ENCODE measurements at regions not wholly inside any gene's neighbourhood (a gene's known extent, or its start where the extent isn't known, plus 50 kb on each side); places are given as distances from the start of the nearest gene placed in this dataset.

DNA sequence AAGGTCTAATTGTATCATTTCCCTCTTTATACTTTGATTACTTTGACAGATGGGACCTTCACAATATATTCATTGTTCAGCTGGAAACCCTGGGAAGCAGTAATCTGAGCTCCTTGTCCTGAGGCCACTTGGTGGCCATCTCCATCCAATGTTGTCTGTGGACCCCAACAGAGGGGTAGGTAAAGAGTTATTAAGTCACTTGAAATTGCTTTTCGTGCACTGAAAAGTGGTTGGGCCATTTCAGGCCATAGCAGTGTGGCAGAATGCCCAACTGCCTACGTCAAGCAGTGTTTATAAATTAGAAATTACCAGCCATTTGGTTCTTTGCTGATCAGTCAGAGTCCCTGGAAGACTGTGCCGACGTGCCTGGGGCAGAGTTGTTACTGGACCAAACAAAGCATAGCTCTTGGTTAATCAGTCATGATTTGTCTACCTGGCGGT is 308.3 kb upstream of the USP25 start:
- no peak for TF ChIP-seq ZFX (IDR thresholded peaks at IDR 0.05; ENCODE audit: borderline replicate concordance)
- no peak overlapping the region for H3K27ac ChIP-seq

- TF ChIP-seq, protein P1, sequence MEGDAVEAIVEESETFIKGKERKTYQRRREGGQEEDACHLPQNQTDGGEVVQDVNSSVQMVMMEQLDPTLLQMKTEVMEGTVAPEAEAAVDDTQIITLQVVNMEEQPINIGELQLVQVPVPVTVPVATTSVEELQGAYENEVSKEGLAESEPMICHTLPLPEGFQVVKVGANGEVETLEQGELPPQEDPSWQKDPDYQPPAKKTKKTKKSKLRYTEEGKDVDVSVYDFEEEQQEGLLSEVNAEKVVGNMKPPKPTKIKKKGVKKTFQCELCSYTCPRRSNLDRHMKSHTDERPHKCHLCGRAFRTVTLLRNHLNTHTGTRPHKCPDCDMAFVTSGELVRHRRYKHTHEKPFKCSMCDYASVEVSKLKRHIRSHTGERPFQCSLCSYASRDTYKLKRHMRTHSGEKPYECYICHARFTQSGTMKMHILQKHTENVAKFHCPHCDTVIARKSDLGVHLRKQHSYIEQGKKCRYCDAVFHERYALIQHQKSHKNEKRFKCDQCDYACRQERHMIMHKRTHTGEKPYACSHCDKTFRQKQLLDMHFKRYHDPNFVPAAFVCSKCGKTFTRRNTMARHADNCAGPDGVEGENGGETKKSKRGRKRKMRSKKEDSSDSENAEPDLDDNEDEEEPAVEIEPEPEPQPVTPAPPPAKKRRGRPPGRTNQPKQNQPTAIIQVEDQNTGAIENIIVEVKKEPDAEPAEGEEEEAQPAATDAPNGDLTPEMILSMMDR (IDR thresholded peaks at IDR 0.05) = no peak
- TF ChIP-seq ZFX (IDR thresholded peaks at IDR 0.05; ENCODE audit: borderline replicate concordance) = no peak
- H3K27ac ChIP-seq = no peak overlapping the region
Observed at GRCh38 chr21:15421947-15422346, 307.8 kb upstream of the USP25 start.

DNA sequence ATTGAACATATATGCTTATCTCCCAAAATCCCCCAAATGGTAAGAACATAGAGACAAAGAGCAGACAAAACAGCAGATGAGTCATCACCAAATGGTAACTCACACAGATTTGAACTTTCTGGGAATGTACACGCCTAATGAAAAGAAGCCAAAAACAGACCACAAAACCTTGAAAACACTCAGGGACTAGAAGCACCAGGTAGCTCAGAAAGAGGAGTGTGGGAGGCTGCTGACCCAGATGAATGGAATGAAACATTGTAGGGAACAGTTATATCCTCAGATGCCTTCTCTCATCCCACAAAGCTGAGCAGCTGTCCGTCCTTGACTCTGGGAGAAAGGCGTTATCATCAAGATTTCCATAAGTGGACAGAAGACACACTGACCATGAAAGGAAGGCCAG is 307.0 kb upstream of the USP25 start:
- H3K27ac ChIP-seq = no peak overlapping the region
- no peak for TF ChIP-seq ZFX (IDR thresholded peaks at IDR 0.05; ENCODE audit: borderline replicate concordance)

DNA sequence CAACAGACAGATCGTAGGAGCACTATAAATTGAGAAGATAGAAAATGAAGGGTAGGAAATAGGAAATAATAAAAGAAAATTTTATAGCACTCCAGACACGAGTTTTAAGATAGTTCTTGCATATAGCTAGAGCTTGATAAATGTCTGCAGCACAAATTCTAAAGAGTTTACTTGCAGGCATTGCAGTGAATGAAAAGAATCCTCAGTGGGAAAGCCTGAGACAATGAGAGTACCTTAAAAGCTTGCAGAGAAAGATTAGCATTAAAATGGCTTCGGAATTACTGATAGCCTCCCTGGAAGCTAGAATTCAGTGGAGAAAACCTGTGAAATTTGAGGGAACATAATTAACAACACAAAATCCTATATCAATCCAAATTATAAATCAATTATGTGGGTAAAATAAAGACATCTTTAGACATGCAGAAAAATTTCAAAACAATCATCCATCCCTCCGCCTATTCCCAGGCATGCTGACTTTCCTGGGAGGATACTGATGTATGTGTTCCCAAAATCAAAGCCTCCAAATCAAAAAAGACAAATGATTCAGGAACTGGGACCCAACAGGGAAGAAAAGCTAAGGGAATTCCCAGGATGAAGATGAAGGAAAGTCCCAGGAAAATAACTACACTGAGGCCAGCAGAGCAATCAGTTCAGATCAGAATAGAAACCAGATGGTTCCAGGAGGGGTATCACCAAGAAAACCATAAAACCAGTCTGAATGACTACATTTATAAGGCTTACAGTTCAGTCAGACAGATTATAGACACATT is 305.9 kb upstream of the USP25 start:
- no peak overlapping the region for H3K27ac ChIP-seq
- no peak for TF ChIP-seq ZFX (IDR thresholded peaks at IDR 0.05; ENCODE audit: borderline replicate concordance)
- TF ChIP-seq, protein P1 (IDR thresholded peaks at IDR 0.05) = no peak

DNA sequence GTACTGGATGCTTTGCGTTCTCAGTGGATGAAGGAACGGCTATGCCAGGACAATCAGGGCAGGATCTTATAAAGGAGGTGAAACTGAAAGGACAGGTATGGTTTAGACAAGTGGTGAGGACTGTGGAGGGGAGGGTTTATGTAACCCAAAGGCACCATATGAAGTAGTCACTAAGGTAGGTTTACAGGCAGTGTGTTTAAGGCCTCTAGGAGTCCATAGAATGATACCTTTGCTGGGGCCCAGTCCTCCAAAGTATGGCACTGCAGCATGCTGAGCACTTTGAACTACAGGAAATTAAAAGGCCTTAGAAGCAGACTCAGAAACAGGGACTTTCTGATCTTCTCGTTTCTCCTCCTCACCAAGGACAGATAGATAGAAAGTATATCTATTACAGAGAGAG is 304.7 kb upstream of the USP25 start:
- TF ChIP-seq, protein P1 (IDR thresholded peaks at IDR 0.05) = no peak
- TF ChIP-seq ZFX (IDR thresholded peaks at IDR 0.05; ENCODE audit: borderline replicate concordance) = no peak

GRCh38 chr21:15430023-15430422 is 299.8 kb upstream of the USP25 start:
- no peak overlapping the region for H3K27ac ChIP-seq
- no peak for TF ChIP-seq ZFX (IDR thresholded peaks at IDR 0.05; ENCODE audit: borderline replicate concordance)
- TF ChIP-seq, protein P1 (IDR thresholded peaks at IDR 0.05) = no peak

More for the DNA sequence above, 304.7 kb upstream of the USP25 start:
- H3K27ac ChIP-seq = no peak overlapping the region

- TF ChIP-seq ZFX (IDR thresholded peaks at IDR 0.05; ENCODE audit: borderline replicate concordance) = no peak
- TF ChIP-seq, protein P1 (IDR thresholded peaks at IDR 0.05) = no peak
- no peak overlapping the region for H3K27ac ChIP-seq
Observed at GRCh38 chr21:15430577-15430976, 299.2 kb upstream of the USP25 start.

DNA sequence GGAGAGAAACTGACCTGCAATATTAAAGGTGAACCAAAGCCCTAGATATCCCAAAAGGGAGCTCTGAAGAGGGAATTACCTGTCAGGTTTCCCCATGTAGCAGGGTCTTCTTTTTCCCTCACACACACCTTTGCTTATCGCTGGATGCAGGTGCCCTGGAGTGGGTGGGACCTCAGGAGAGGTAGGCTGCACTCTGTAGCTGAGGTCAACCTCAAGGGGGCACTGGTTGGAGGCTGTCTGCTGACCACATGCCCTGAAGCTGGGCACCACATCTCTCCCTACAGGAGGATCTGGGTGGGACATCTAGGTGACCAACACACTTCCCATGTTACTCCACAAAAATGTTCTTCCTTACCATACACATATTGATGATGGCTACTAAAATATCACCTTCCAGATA is 298.7 kb upstream of the USP25 start:
- no peak overlapping the region for H3K27ac ChIP-seq
- TF ChIP-seq ZFX (IDR thresholded peaks at IDR 0.05; ENCODE audit: borderline replicate concordance) = no peak
- TF ChIP-seq, protein P1 (IDR thresholded peaks at IDR 0.05) = no peak
